AG09309 (cell line): ENCODE measurements at regions not wholly inside any gene's neighbourhood (a gene's known extent, or its start where the extent isn't known, plus 50 kb on each side); places are given as distances from the start of the nearest gene placed in this dataset.
A peak's percentile ranks its signal among the peaks of the same experiment; 100 is the strongest.

ENCODE experiments used
- DNase-seq: peaks from one replicate; pipeline ENCODE4 v3.0.0-alpha.2; 2010; ENCODE audit warnings: low read depth
- H3K4me3 ChIP-seq: 2 replicates; pipeline ENCODE4 v1.5.1; 2011; ENCODE audit warnings: mild to moderate bottlenecking, low read depth, low read length, moderate library complexity; ENCODE audit not compliant: control insufficient read depth
- TF ChIP-seq, protein P1 (sequence below): IDR thresholded peaks from 2 replicates; pipeline ENCODE4 v1.5.1; 2011; ENCODE audit warnings: mild to moderate bottlenecking, low read depth, low read length, inconsistent platforms; ENCODE audit not compliant: insufficient read depth, control insufficient read depth; ENCODE audit errors: missing control alignments

GRCh38 chr9:79383096-79383495 lies 188.7 kb upstream of the TLE4 start:
- TF ChIP-seq, protein P1, sequence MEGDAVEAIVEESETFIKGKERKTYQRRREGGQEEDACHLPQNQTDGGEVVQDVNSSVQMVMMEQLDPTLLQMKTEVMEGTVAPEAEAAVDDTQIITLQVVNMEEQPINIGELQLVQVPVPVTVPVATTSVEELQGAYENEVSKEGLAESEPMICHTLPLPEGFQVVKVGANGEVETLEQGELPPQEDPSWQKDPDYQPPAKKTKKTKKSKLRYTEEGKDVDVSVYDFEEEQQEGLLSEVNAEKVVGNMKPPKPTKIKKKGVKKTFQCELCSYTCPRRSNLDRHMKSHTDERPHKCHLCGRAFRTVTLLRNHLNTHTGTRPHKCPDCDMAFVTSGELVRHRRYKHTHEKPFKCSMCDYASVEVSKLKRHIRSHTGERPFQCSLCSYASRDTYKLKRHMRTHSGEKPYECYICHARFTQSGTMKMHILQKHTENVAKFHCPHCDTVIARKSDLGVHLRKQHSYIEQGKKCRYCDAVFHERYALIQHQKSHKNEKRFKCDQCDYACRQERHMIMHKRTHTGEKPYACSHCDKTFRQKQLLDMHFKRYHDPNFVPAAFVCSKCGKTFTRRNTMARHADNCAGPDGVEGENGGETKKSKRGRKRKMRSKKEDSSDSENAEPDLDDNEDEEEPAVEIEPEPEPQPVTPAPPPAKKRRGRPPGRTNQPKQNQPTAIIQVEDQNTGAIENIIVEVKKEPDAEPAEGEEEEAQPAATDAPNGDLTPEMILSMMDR, result no peak
- no peak for DNase-seq
- no peak overlapping the region for H3K4me3 ChIP-seq

DNA sequence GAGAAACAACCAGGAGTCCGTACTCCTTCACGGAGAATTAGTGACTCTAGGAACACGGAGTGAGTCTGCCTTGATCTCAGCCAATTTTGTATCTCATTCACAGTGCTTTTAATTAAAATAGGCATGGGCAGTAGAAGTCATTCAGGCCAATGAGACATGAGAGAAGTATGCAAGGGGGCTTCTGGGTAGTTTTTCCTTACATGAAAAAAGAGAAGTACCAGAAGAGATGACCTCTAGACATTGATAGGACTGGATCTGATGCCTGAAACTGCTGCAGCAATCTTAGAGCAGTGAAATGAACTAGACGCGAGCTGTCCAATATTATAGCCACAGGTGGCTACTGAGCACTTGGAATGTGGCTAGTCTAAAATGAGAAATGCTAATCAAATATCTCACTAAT lies 187.7 kb upstream of the TLE4 start:
- no peak for DNase-seq
- H3K4me3 ChIP-seq, result no peak overlapping the region
- TF ChIP-seq, protein P1, result no peak

- H3K4me3 ChIP-seq, result no peak overlapping the region
- TF ChIP-seq, protein P1, result no peak
- no peak for DNase-seq
Measured at GRCh38 chr9:79384501-79384900, 187.3 kb upstream of the TLE4 start.

- no peak for DNase-seq
Measured at GRCh38 chr9:79387101-79387835, 184.5 kb upstream of the TLE4 start.

GRCh38 chr9:79390077-79390698 lies 181.6 kb upstream of the TLE4 start:
- no peak overlapping the region for H3K4me3 ChIP-seq
- DNase-seq, result peak; percentile 47
- TF ChIP-seq, protein P1, result no peak

More at GRCh38 chr9:79387101-79387835, 184.5 kb upstream of the TLE4 start:
- no peak overlapping the region for H3K4me3 ChIP-seq
- TF ChIP-seq, protein P1, result no peak

DNA sequence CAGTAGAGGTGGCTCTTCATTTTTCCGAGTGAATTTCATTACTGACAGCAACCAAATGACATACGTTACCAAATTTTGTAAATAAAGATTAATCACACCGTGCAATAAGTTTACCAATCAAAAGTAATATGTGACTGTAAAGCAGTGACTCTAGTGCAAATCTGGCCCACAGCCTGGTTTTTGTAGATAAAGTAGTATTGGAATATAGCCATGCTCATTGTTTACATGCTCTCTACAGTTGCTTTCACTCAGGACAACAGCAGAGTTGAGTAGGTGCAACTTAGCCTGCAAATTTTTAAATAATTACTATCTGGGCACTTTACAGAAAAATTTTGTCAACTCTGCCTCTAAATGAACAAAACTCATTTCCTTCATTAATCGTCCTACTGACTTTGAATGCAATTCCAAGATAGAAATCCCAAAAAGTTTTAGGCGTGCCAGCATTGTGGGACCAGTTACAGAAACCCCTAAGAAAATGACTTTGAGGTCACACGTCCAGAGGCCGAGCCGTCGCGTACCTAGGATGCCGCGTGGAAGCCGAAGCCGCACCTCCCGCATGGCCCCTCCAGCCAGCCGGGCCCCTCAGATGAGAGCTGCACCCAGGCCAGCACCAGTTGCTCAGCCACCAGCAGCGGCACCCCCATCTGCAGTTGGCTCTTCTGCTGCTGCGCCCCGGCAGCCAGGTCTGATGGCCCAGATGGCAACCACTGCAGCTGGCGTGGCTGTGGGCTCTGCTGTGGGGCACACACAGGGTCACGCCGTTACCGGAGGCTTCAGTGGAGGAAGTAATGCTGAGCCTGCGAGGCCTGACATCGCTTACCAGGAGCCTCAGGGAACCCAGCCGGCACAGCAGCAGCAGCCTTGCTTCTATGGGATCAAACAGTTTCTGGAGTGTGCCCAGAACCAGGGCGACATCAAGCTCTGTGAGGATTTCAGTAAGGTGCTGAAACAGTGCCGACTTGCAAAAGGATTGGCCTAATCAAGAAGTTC lies 180.7 kb upstream of the TLE4 start:
- DNase-seq, result no peak
- TF ChIP-seq, protein P1, result no peak

More for the DNA sequence above, 180.7 kb upstream of the TLE4 start:
- H3K4me3 ChIP-seq, result no peak overlapping the region
